AG09319 (cell line): ENCODE measurements at regions not wholly inside any gene's neighbourhood (a gene's known extent, or its start where the extent isn't known, plus 50 kb on each side); places are given as distances from the start of the nearest gene placed in this dataset.

Source experiments
- DNase-seq: peaks from one replicate; pipeline ENCODE4 v3.0.0-alpha.2; 2010; ENCODE audit warnings: low read depth; ENCODE audit errors: extremely low read depth
- CTCF ChIP-seq: IDR thresholded peaks from 2 replicates; pipeline ENCODE4 v1.5.1; 2011; ENCODE audit warnings: low read depth, mild to moderate bottlenecking, inconsistent platforms, low read length, moderate library complexity

- DNase-seq, result no peak
- TF ChIP-seq CTCF, result no peak
These were observed 684.9 kb upstream of the ANKRD30A start for GRCh38 chr10:36440539-36440938.

- DNase-seq, result no peak
- no peak for TF ChIP-seq CTCF
These were observed 688.0 kb upstream of the ANKRD30A start for GRCh38 chr10:36437367-36437766.

GRCh38 chr10:36428507-36428906 lies 696.9 kb upstream of the ANKRD30A start:
- DNase-seq, result no peak
- no peak for TF ChIP-seq CTCF

- DNase-seq, result peak; percentile 36
These were observed 700.1 kb upstream of the ANKRD30A start for GRCh38 chr10:36425131-36425797.

GRCh38 chr10:36424502-36424901 lies 700.9 kb upstream of the ANKRD30A start:
- no peak for TF ChIP-seq CTCF
- no peak for DNase-seq

More at GRCh38 chr10:36425131-36425797, 700.1 kb upstream of the ANKRD30A start:
- TF ChIP-seq CTCF, result no peak

- DNase-seq, result no peak
- TF ChIP-seq CTCF, result no peak
These were observed 701.6 kb upstream of the ANKRD30A start for GRCh38 chr10:36423821-36424248.

- no peak for DNase-seq
- no peak for TF ChIP-seq CTCF
These were observed 703.4 kb upstream of the ANKRD30A start for GRCh38 chr10:36421992-36422391.
